GM23338 (cell line): ENCODE measurements at regions not wholly inside any gene's neighbourhood (a gene's known extent, or its start where the extent isn't known, plus 50 kb on each side); places are given as distances from the start of the nearest gene placed in this dataset.

Experiments
- ATAC-seq: fragments of 200-7000 bp; cut with Tn5 transposase; 3 replicates; pipeline ENCODE4 v1.9.1; 2020
- DNase-seq: peaks from one replicate; pipeline ENCODE4 v3.0.0-alpha.2; 2015; ENCODE audit warnings: low spot score
- H2AFZ ChIP-seq: fragments of 200-600 bp; sonication (generic); 2 replicates; pipeline ENCODE4 v1.8.0; 2016; ENCODE audit warnings: antibody characterized with exemption, mild to moderate bottlenecking, moderate library complexity
- H3F3A ChIP-seq: fragments of 200-600 bp; sonication (generic); replicated peaks from 2 replicates; pipeline ENCODE4 v1.8.0; 2017; ENCODE audit warnings: antibody characterized with exemption, mixed run types, low read depth
- H3K27ac ChIP-seq: fragments of 200-600 bp; sonication (generic); 2 replicates; pipeline ENCODE4 v1.6.1; 2016; ENCODE audit warnings: low read depth
- H3K27me3 ChIP-seq: fragments of 200-600 bp; sonication (generic); 2 replicates; pipeline ENCODE4 v1.8.0; 2016; ENCODE audit warnings: mild to moderate bottlenecking, mixed run types, moderate library complexity; ENCODE audit not compliant: insufficient read depth
- H3K36me3 ChIP-seq: fragments of 200-600 bp; sonication (generic); 2 replicates; pipeline ENCODE4 v1.8.0; 2016; ENCODE audit warnings: mild to moderate bottlenecking; ENCODE audit not compliant: insufficient read depth
- H3K4me1 ChIP-seq: fragments of 200-600 bp; sonication (generic); 2 replicates; pipeline ENCODE4 v1.8.0; 2016; ENCODE audit warnings: mild to moderate bottlenecking, moderate library complexity; ENCODE audit not compliant: insufficient read depth
- H3K4me2 ChIP-seq: fragments of 200-600 bp; sonication (generic); 2 replicates; pipeline ENCODE4 v1.7.1; 2017; ENCODE audit warnings: mixed run types
- H3K4me3 ChIP-seq: fragments of 200-600 bp; sonication (generic); 2 replicates; pipeline ENCODE4 v1.6.1; 2016; ENCODE audit warnings: mixed run types
- H3K79me2 ChIP-seq: fragments of 200-600 bp; sonication (generic); replicated peaks from 2 replicates; pipeline ENCODE4 v1.8.0; 2017; ENCODE audit warnings: mild to moderate bottlenecking; ENCODE audit not compliant: insufficient read depth
- H3K9me2 ChIP-seq: fragments of 200-600 bp; sonication (generic); 2 replicates; pipeline ENCODE4 v1.8.0; 2017; ENCODE audit not compliant: insufficient read depth
- H4K20me1 ChIP-seq: fragments of 200-600 bp; sonication (generic); replicated peaks from 2 replicates; pipeline ENCODE4 v1.8.0; 2017; ENCODE audit warnings: mild to moderate bottlenecking; ENCODE audit not compliant: insufficient read depth
- H3K27ac Mint-ChIP-seq: 2 replicates; pipeline ENCODE4 v1.8.0; 2020; ENCODE audit warnings: inconsistent platforms, mild to moderate bottlenecking, moderate library complexity, mixed read lengths
- H3K27me3 Mint-ChIP-seq: 3 replicates; pipeline ENCODE4 v1.8.0; 2022; ENCODE audit warnings: low read depth, mild to moderate bottlenecking, moderate library complexity, mixed read lengths, inconsistent platforms; ENCODE audit not compliant: insufficient read depth, poor library complexity
- H3K36me3 Mint-ChIP-seq: 3 replicates; pipeline ENCODE4 v1.8.0; 2021; ENCODE audit warnings: low read depth, mild to moderate bottlenecking, inconsistent platforms, moderate library complexity, mixed read lengths
- H3K4me1 Mint-ChIP-seq: 3 replicates; pipeline ENCODE4 v1.8.0; 2020; ENCODE audit warnings: mild to moderate bottlenecking, inconsistent platforms, mixed read lengths
- H3K4me3 Mint-ChIP-seq: 3 replicates; pipeline ENCODE4 v1.8.0; 2021; ENCODE audit warnings: moderate library complexity, mild to moderate bottlenecking, inconsistent platforms, mixed read lengths
- H3K9me3 Mint-ChIP-seq: 3 replicates; pipeline ENCODE4 v1.8.0; 2020; ENCODE audit warnings: moderate library complexity, mild to moderate bottlenecking, inconsistent platforms, mixed read lengths
- CREB1 ChIP-seq: fragments of 250-450 bp; sonication (Bioruptor Pico); IDR thresholded peaks from 2 replicates; pipeline ENCODE4 v1.5.0; 2020; ENCODE audit warnings: low read depth, mild to moderate bottlenecking, moderate library complexity
- CTCF ChIP-seq, 2 experiments: fragments of 200-600 bp in 1 of 2; sonication (generic) in 1 of 2; conservative IDR thresholded peaks; 2 replicates each; pipeline versions ENCODE4 v1.5.1 to v1.6.1; 2016 to 2017; ENCODE audit warnings: antibody characterized with exemption in 2 of 2, low read depth in 2 of 2, mild to moderate bottlenecking in 2 of 2, moderate library complexity in 1 of 2
- EZH2 ChIP-seq: fragments of 200-600 bp; sonication (generic); IDR thresholded peaks from one replicate; pipeline ENCODE4 v1.8.0; 2017; ENCODE audit warnings: antibody characterized with exemption, mild to moderate bottlenecking, low read depth; ENCODE audit not compliant: unreplicated experiment
- EZH2phosphoT487 ChIP-seq: fragments of 200-600 bp; sonication (generic); IDR thresholded peaks from one replicate; pipeline ENCODE4 v1.8.1; 2018; ENCODE audit warnings: antibody characterized with exemption; ENCODE audit not compliant: unreplicated experiment
- JUNB ChIP-seq: IDR thresholded peaks from one replicate; pipeline ENCODE4 v1.6.1; 2016; ENCODE audit warnings: antibody characterized with exemption; ENCODE audit not compliant: unreplicated experiment
- NANOG ChIP-seq: IDR thresholded peaks from 2 replicates; pipeline ENCODE4 v1.6.1; 2016; ENCODE audit warnings: antibody characterized with exemption, borderline replicate concordance
- POLR2AphosphoS5 ChIP-seq: IDR thresholded peaks from 2 replicates; pipeline ENCODE4 v1.6.1; 2016; ENCODE audit warnings: antibody characterized with exemption, low read depth
- STAT1 ChIP-seq: IDR thresholded peaks from one replicate; pipeline ENCODE4 v1.6.1; 2016; ENCODE audit warnings: antibody characterized with exemption; ENCODE audit not compliant: unreplicated experiment
- ZNF331 ChIP-seq: fragments of 250-450 bp; sonication (Bioruptor Pico); IDR thresholded peaks from 2 replicates; pipeline ENCODE4 v1.5.0; 2020; ENCODE audit warnings: low read depth, mild to moderate bottlenecking, moderate library complexity
- ZNF462 ChIP-seq: fragments of 250-450 bp; sonication (Bioruptor Pico); IDR thresholded peaks from 2 replicates; pipeline ENCODE4 v1.5.0; 2020; ENCODE audit warnings: mild to moderate bottlenecking, moderate library complexity
- TF ChIP-seq, protein P1 (sequence below): IDR thresholded peaks from one replicate; pipeline ENCODE4 v1.6.1; 2018; ENCODE audit warnings: antibody characterized with exemption; ENCODE audit not compliant: unreplicated experiment

GRCh38 chrX:35444671-35445355 lies 353.3 kb upstream of the MAGEB16 start (continued):
- no peak for TF ChIP-seq CTCF (conservative IDR thresholded peaks at IDR 0.05; ENCODE audit: low read depth in 2 of 2)
- TF ChIP-seq POLR2AphosphoS5 = no peak
- no peak for TF ChIP-seq JUNB
- TF ChIP-seq NANOG = no peak
- no peak for TF ChIP-seq EZH2phosphoT487

DNA sequence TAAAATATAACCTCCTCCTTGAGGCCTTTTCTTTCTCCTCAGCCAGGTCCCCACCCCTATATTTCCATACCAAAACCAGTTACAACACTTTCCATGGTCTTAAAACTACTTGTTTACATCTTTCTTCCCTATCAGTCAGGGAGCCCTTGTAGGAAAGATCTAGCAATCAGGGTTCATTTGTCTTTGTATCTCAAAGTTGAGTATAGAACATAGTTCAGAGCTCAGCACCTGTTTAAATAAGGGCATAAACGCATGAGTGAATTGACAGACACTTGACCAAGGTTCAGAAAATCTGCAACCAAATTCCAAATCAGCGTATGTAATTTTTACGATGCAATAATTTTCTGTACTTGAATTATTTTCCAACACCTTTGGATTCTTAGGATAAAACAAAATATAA lies 352.2 kb upstream of the MAGEB16 start:
- Mint-ChIP-seq H3K9me3 (peaks cover 10% of the 10 kb centered on the region; the same call in 2 of the 3 replicates), H3K27me3 (peaks cover 2% of the 10 kb centered on the region), H3K4me1 (peaks cover 17% of the 10 kb centered on the region), H3K4me3 (no peak overlapping the region), H3K27ac (no peak overlapping the region), H3K36me3 (peaks cover 6% of the 10 kb centered on the region; the same call in 1 of the 3 replicates)
- Histone ChIP-seq H3K79me2 (no peaks in the 10 kb centered on the region), H3K4me1 (peaks cover 17% of the 10 kb centered on the region; the same call in 1 of the 2 replicates), H3K27me3 (no peaks in the 10 kb centered on the region), H3K9me2 (no peaks in the 10 kb centered on the region; the same call in 1 of the 2 replicates), H4K20me1 (no peaks in the 10 kb centered on the region), H3F3A (no peaks in the 10 kb centered on the region), H3K4me3 (no peak overlapping the region), H2AFZ (no peak overlapping the region), H3K27ac (no peak overlapping the region), H3K36me3 (no peaks in the 10 kb centered on the region), H3K4me2 (no peak overlapping the region)
- ATAC-seq (no peak), DNase-seq (no peak)
- TF ChIP-seq, protein P1, sequence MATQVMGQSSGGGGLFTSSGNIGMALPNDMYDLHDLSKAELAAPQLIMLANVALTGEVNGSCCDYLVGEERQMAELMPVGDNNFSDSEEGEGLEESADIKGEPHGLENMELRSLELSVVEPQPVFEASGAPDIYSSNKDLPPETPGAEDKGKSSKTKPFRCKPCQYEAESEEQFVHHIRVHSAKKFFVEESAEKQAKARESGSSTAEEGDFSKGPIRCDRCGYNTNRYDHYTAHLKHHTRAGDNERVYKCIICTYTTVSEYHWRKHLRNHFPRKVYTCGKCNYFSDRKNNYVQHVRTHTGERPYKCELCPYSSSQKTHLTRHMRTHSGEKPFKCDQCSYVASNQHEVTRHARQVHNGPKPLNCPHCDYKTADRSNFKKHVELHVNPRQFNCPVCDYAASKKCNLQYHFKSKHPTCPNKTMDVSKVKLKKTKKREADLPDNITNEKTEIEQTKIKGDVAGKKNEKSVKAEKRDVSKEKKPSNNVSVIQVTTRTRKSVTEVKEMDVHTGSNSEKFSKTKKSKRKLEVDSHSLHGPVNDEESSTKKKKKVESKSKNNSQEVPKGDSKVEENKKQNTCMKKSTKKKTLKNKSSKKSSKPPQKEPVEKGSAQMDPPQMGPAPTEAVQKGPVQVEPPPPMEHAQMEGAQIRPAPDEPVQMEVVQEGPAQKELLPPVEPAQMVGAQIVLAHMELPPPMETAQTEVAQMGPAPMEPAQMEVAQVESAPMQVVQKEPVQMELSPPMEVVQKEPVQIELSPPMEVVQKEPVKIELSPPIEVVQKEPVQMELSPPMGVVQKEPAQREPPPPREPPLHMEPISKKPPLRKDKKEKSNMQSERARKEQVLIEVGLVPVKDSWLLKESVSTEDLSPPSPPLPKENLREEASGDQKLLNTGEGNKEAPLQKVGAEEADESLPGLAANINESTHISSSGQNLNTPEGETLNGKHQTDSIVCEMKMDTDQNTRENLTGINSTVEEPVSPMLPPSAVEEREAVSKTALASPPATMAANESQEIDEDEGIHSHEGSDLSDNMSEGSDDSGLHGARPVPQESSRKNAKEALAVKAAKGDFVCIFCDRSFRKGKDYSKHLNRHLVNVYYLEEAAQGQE = no peak
- no peak for TF ChIP-seq EZH2
- no peak for TF ChIP-seq NANOG
- TF ChIP-seq STAT1 = no peak
- no peak for TF ChIP-seq POLR2AphosphoS5
- TF ChIP-seq ZNF331 (CRISPR knock-in tag) = no peak
- TF ChIP-seq ZNF462 (CRISPR knock-in tag) = no peak
- TF ChIP-seq CREB1 = no peak
- no peak for TF ChIP-seq CTCF (conservative IDR thresholded peaks at IDR 0.05; ENCODE audit: low read depth in 2 of 2)
